Retinal pigment epithelial cell (primary cell): ENCODE measurements at regions not wholly inside any gene's neighbourhood (a gene's known extent, or its start where the extent isn't known, plus 50 kb on each side); places are given as distances from the start of the nearest gene placed in this dataset.

Source experiments
- DNase-seq: peaks from one replicate; pipeline ENCODE4 v3.0.0-alpha.2; 2010; ENCODE audit warnings: low read depth
- H3K4me3 ChIP-seq: 2 replicates; pipeline ENCODE4 v1.5.1; 2011; ENCODE audit warnings: mild to moderate bottlenecking, low read length, control low read depth, moderate library complexity
- TF ChIP-seq, protein P1 (sequence below): conservative IDR thresholded peaks from 2 replicates; pipeline ENCODE4 v1.5.1; 2011; ENCODE audit warnings: low read depth, low read length, control low read depth, inconsistent platforms

DNA sequence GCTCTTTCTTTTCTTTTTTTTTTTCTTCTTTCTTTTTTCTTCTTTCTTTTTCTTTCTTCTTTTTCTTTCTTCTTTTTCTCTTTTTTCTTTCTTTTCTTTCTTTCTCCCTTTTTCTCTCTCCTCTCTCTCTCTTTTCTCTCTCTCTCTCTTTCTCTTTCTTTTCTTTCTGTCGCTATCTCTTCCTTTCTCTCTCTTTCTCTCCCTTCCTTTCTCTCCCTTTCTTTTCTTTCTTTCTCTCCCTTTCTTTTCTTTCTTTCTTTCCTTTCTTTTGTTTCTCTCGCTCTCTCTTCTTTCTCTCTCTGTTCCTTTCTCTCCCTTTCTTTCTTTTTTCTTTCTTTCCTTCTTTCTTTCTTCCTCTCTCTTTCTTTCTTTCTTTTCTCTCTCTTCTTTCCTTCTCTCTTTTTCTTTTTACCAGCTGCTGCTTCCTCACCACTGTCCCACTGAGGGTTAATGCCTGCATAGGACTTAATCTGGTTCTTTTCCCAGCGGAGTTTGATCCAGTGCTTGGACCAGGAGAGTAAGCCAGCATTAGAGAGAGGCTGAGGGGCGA is 145.4 kb upstream of the SIX2 start:
- TF ChIP-seq, protein P1, sequence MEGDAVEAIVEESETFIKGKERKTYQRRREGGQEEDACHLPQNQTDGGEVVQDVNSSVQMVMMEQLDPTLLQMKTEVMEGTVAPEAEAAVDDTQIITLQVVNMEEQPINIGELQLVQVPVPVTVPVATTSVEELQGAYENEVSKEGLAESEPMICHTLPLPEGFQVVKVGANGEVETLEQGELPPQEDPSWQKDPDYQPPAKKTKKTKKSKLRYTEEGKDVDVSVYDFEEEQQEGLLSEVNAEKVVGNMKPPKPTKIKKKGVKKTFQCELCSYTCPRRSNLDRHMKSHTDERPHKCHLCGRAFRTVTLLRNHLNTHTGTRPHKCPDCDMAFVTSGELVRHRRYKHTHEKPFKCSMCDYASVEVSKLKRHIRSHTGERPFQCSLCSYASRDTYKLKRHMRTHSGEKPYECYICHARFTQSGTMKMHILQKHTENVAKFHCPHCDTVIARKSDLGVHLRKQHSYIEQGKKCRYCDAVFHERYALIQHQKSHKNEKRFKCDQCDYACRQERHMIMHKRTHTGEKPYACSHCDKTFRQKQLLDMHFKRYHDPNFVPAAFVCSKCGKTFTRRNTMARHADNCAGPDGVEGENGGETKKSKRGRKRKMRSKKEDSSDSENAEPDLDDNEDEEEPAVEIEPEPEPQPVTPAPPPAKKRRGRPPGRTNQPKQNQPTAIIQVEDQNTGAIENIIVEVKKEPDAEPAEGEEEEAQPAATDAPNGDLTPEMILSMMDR, result no peak
- no peak overlapping the region for H3K4me3 ChIP-seq
- no peak for DNase-seq

DNA sequence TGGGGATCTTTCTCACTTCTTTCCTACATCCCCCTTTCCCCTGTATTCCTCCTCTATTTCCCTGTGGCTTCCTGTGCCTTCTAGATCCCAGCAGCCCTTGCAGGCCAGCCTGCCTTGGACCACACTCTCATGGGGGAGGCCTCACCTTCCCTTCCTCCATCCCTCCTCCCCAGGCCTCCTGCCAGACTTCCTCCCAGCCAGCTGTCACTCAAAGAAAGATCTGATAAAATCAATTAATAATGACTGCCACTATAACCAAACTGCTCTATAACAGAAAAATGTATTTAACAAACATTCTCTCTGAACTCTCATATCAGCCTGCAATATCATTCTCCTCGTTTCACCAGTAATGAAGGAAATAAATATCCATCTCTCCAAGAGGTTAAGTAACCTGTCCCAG is 144.9 kb upstream of the SIX2 start:
- H3K4me3 ChIP-seq, result no peak overlapping the region
- TF ChIP-seq, protein P1, result no peak
- DNase-seq, result no peak

DNA sequence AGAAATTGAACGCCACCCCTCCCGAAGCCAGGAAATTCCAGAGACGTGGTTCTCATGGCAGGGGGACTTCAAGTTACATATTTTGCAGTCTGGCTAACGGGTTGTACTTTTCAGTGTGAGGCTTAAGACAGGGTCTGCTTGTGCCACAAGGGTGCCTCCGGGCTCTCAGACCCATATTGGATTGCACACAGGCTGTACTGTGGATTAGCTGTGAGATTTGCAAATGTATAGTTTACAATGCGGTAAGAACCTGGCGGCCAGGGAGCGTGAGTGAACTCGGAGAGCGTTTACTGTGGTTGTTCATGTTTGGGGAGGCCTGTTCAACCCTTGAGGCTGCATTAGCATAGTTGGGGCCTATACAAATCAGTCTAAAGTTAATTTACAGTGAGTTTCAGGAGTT is 143.9 kb upstream of the SIX2 start:
- H3K4me3 ChIP-seq, result no peak overlapping the region
- no peak for DNase-seq

DNA sequence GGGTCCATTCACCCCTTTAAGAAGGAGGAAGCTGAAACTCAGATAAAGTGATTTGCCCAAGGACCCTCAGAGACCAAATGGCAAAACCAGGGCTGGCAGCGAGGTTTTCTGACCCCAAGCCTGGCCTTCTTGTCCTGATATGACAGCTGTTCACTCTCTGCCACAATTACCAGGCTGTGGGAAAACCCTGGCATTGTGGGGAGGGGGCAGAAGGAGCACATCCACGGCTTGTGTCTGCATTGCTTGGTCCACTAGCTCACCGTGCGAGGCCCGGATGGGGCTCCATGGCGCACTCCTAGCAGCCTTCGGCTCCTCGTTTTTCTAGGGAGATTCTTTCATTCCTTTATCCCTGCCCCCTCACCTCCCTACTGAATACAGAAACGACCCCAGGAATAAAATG is 143.4 kb upstream of the SIX2 start:
- no peak overlapping the region for H3K4me3 ChIP-seq
- no peak for DNase-seq
- TF ChIP-seq, protein P1, result no peak

More for the DNA sequence above, 143.9 kb upstream of the SIX2 start:
- TF ChIP-seq, protein P1, result no peak

DNA sequence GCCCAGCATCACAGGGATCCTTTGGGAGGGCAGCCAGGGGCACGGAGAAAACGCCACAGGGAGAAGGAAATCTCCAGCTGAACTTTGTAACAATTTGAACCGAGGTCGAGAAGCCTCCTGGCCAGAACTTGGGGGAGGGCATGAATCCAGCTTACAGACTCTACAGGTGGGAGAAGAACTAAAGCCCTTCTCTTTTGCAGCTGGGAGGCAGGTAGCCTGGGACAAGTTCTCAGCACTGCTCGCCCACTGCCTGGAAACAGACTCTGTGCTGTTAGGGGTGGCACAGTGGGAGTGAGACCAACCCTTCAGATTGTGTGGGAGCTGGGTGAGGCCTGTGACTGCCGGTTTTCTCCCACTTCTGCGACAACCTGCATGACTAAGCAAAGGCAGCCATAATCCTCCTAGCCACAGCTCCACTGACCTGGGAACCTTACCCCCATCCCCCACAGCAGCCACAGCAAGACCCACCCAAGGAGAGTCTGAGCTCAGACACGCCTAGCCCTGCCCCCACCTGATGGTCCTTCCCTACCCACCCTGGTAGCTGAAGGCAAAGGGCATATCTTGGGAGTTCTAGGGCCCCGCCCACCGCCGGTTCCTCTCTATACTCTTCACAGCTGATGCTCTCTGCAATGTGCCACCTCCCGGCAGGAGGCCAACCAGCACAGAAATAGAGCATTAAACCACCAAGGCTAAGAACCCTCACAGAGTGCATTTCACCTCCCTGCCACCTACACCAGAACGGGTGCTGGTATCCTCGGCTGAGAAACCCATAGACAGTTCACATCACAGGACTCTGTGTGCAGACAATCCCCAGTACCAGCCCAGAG is 136.0 kb upstream of the SIX2 start:
- DNase-seq, result peak; percentile 15
- H3K4me3 ChIP-seq, result no peak overlapping the region
- TF ChIP-seq, protein P1, result no peak

DNA sequence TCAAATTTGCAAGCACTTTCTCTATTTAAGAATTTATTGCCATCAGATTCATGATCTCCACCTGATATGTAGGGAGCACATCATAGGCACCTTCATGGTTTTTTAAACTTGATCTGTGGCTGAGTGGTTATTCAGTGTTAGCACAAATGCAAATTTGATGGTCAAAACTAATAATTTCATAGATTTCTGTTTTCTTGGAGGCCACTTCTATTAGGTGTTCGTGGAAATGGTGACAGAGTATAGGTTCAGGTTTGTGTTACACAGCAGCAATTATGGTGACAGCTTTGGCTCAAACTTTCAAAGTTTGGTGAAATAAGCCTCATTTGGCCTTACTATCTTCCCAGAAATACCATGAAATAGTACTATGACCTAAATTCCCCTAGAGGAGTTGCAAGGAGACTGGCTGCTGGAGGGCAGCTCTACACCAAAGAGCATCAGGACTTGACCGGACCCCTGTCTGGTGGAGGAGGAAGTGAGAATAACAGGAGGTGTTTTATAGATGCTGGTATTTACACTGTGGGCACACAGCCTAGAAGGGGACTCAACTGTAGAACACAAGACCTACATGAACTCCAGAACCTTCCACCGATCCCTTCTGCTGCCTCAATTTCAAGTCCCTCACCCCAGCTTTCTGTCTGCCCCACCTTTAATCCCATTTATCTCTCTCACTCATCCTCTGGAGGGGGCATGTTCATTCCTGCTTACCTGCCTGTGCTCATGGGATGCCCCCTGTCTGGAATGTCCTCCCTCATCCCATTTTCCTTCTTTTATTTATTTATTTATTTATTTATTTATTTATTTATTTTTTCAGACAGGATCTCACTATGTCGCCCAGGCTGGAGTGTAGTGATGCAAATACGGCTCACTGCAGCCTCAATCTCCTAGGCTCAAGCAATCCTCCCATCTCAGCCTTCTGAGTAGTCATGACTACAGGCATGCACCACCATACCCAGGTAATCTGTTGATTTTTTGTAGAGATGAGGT is 132.9 kb upstream of the SIX2 start:
- no peak for DNase-seq
- H3K4me3 ChIP-seq, result no peak overlapping the region
- TF ChIP-seq, protein P1, result no peak
